Trophoblast cell (in vitro differentiated cells and primary cell): ENCODE measurements at regions not wholly inside any gene's neighbourhood (a gene's known extent, or its start where the extent isn't known, plus 50 kb on each side); places are given as distances from the start of the nearest gene placed in this dataset.

Experiments
- DNase-seq, 2 donors: peaks; one replicate each; pipeline ENCODE4 v3.0.0-alpha.2; 2016
- H2AFZ ChIP-seq: 2 replicates; pipeline ENCODE4 v1.6.1; 2013; ENCODE audit warnings: low read length, moderate library complexity, mild to moderate bottlenecking; ENCODE audit not compliant: insufficient read depth, poor library complexity
- H2AK5ac ChIP-seq: 2 replicates; pipeline ENCODE4 v1.6.1; 2013; ENCODE audit warnings: mild to moderate bottlenecking, low read length
- H2BK120ac ChIP-seq: 2 replicates; pipeline ENCODE4 v1.6.1; 2013; ENCODE audit warnings: low read length, mild to moderate bottlenecking, moderate library complexity; ENCODE audit not compliant: insufficient read depth, poor library complexity
- H2BK12ac ChIP-seq: 2 replicates; pipeline ENCODE4 v1.6.1; 2013; ENCODE audit warnings: mild to moderate bottlenecking, low read length, moderate library complexity
- H2BK5ac ChIP-seq: 2 replicates; pipeline ENCODE4 v1.6.1; 2013; ENCODE audit warnings: low read length, low read depth, moderate library complexity, mild to moderate bottlenecking; ENCODE audit not compliant: poor library complexity
- H3K14ac ChIP-seq: 2 replicates; pipeline ENCODE4 v1.6.1; 2013; ENCODE audit warnings: mild to moderate bottlenecking, low read length
- H3K18ac ChIP-seq: 2 replicates; pipeline ENCODE4 v1.6.1; 2013; ENCODE audit warnings: mild to moderate bottlenecking, low read length
- H3K23ac ChIP-seq: 2 replicates; pipeline ENCODE4 v1.6.1; 2013; ENCODE audit warnings: low read length
- H3K27ac ChIP-seq: 2 replicates; pipeline ENCODE4 v1.5.1; 2013; ENCODE audit warnings: low read depth, mild to moderate bottlenecking, inconsistent platforms, low read length, moderate library complexity
- H3K27me3 ChIP-seq: 2 replicates; pipeline ENCODE4 v1.6.1; 2013; ENCODE audit warnings: inconsistent platforms, mild to moderate bottlenecking, low read length, moderate library complexity; ENCODE audit not compliant: insufficient read depth
- H3K36me3 ChIP-seq, 2 experiments: 1 replicate in 1 of 2; 2 replicates in 1 of 2; pipeline ENCODE4 v1.6.1; 2013; ENCODE audit warnings: low read length in 2 of 2, mild to moderate bottlenecking in 2 of 2, moderate library complexity in 1 of 2; ENCODE audit not compliant: insufficient read depth in 2 of 2, control insufficient read depth in 1 of 2
- H3K4ac ChIP-seq: 2 replicates; pipeline ENCODE4 v1.6.1; 2013; ENCODE audit warnings: low read depth, mild to moderate bottlenecking, low read length, moderate library complexity
- H3K4me1 ChIP-seq, 2 experiments: 1 replicate in 1 of 2; 2 replicates in 1 of 2; pipeline ENCODE4 v1.6.1; 2013; ENCODE audit warnings: low read length in 2 of 2, mild to moderate bottlenecking in 2 of 2, moderate library complexity in 1 of 2; ENCODE audit not compliant: insufficient read depth in 2 of 2, control insufficient read depth in 1 of 2
- H3K4me2 ChIP-seq: 2 replicates; pipeline ENCODE4 v1.6.1; 2013; ENCODE audit warnings: inconsistent platforms, mild to moderate bottlenecking, low read length, moderate library complexity
- H3K4me3 ChIP-seq: 2 replicates; pipeline ENCODE4 v1.5.1; 2013; ENCODE audit warnings: mild to moderate bottlenecking, low read depth, low read length, inconsistent platforms
- H3K79me1 ChIP-seq: one replicate; pipeline ENCODE4 v1.6.1; 2013; ENCODE audit warnings: low read length
- H3K79me2 ChIP-seq: 2 replicates; pipeline ENCODE4 v1.6.1; 2013; ENCODE audit warnings: low read length, mild to moderate bottlenecking; ENCODE audit not compliant: control insufficient read depth, insufficient read depth, poor library complexity
- H3K9ac ChIP-seq: 2 replicates; pipeline ENCODE4 v1.6.1; 2013; ENCODE audit warnings: mild to moderate bottlenecking, low read length
- H3K9me3 ChIP-seq: 2 replicates; pipeline ENCODE4 v1.6.1; 2013; ENCODE audit warnings: low read depth, mild to moderate bottlenecking, control low read depth, inconsistent platforms, low read length; ENCODE audit not compliant: insufficient read depth
- H4K12ac ChIP-seq: 2 replicates; pipeline ENCODE4 v1.6.1; 2013; ENCODE audit warnings: low read depth, mild to moderate bottlenecking, low read length, moderate library complexity
- H4K8ac ChIP-seq: 2 replicates; pipeline ENCODE4 v1.6.1; 2013; ENCODE audit warnings: low read depth, mild to moderate bottlenecking, low read length, moderate library complexity
- H4K91ac ChIP-seq: one replicate; pipeline ENCODE4 v1.6.1; 2013; ENCODE audit warnings: low read depth, mild to moderate bottlenecking, low read length, moderate library complexity
- WGBS: extraction: QIAGEN DNeasy Blood & Tissue Kit; methylation state at CpG from one replicate; pipeline ENCODE4 v1.1.7; 2013; ENCODE audit warnings: missing lambda C conversion rate; ENCODE audit not compliant: insufficient read length, insufficient coverage; ENCODE audit errors: extremely low coverage; 5-methylcytosine and 5-hydroxymethylcytosine counted together

DNA sequence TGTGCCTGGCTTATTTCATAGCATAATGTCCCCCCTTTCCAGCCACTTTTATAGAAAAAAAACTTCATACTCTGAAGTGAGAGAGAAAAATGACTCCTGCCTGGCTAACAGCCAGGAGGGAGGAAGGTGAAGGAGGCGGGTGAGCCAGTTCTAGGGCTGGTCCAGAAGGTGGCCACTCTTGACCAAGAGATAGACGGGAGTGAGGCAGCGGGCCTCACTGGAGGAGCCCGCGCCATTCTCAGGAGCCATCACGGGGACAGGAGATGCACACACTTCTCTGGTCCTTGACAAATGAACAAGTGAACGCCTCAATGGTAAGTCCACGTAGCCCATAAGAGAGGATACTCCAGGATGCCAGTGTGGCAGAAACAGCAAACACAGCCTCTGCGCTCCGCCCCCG, 231.4 kb downstream of the UQCRFS1 start:
- Histone ChIP-seq H3K9me3 (no peaks in the 10 kb centered on the region), H2BK120ac (no peak overlapping the region), H2AK5ac (no peak overlapping the region), H3K79me1 (no peaks in the 10 kb centered on the region), H3K14ac (no peak overlapping the region), H3K27me3 (no peaks in the 10 kb centered on the region), H2BK12ac (no peak overlapping the region), H3K4me2 (no peak overlapping the region), H3K23ac (no peak overlapping the region), H3K18ac (no peak overlapping the region), H3K4me1 (no peaks in the 10 kb centered on the region), H3K36me3 (no peaks in the 10 kb centered on the region), H3K27ac (no peak overlapping the region), H3K4me3 (no peak overlapping the region), H3K4ac (no peak overlapping the region), H3K9ac (no peak overlapping the region), H4K91ac (no peak overlapping the region), H2BK5ac (no peak overlapping the region), H4K12ac (no peak overlapping the region), H4K8ac (no peak overlapping the region), H3K79me2 (no peaks in the 10 kb centered on the region), H2AFZ (no peak overlapping the region)
- WGBS: no CpG with 5 or more reads among the region's 11 CpGs
- no peak for DNase-seq

DNA sequence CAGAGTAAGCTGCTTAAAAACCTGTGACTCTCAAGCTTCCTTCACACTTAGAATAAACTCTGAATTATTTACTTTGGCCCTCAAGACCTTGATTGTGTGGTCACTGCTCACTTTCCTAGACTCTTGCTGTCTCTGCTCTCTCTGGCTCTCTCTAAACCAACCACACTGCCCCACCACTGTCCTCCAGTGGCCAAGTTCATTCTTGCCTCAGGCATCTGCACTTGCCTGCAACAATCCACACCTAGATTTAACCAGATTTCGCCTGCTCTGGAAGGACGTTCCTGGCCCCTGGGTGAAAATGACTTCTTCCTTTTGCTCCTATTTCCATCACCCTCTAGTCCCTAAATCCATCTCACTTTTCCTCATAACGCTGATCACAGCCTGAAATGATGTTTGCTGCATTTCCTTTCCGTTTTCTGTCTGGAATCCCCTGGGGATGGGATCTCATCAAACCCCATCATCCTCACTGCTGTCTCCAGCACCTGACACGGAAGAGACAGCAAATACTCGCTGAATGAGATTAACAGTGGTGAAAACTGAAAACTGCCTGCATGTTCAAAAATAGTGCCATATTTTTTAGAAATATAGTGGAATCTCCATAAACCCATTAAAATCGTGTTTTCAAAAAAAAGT, 232.6 kb downstream of the UQCRFS1 start:
- Histone ChIP-seq H3K27me3 (no peaks in the 10 kb centered on the region), H2BK5ac (no peak overlapping the region), H3K9me3 (no peaks in the 10 kb centered on the region), H3K36me3 (no peaks in the 10 kb centered on the region), H3K4ac (no peak overlapping the region), H4K8ac (no peak overlapping the region), H3K4me3 (no peak overlapping the region), H4K12ac (no peak overlapping the region), H3K79me2 (no peaks in the 10 kb centered on the region), H3K27ac (no peak overlapping the region), H3K23ac (no peak overlapping the region), H2BK120ac (no peak overlapping the region), H3K79me1 (no peaks in the 10 kb centered on the region), H2AFZ (no peak overlapping the region), H2BK12ac (no peak overlapping the region), H4K91ac (no peak overlapping the region), H3K18ac (no peak overlapping the region), H3K14ac (no peak overlapping the region), H3K4me2 (no peak overlapping the region), H3K4me1 (no peaks in the 10 kb centered on the region), H3K9ac (no peak overlapping the region), H2AK5ac (no peak overlapping the region)
- peak in 1 of 2 donors; percentile 44 for DNase-seq
- no CpG with 5 or more reads among the region's 7 CpGs for WGBS

DNA sequence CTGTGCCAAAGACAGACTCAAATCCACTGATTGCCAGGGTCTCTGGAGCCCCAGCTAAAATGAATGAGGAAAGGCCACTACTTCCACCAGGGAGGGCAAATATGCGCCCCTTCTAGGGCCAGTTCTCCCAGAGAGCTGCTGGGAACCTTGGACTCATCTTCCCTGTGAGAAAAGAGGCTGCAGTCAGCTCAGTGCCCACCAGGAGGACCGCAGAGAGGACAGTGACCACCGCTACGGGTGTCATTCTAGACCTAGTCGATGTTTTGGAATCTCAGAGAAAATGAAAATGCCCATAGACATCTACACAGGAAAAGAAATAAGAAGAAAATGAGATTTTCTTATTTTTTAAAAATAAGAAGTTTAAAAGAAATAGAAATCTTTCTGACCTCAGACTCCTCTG, 235.1 kb downstream of the UQCRFS1 start:
- Histone ChIP-seq H3K14ac (no peak overlapping the region), H3K4me3 (no peak overlapping the region), H4K91ac (no peak overlapping the region), H2BK120ac (no peak overlapping the region), H2BK12ac (no peak overlapping the region), H3K4me1 (no peaks in the 10 kb centered on the region), H3K79me1 (no peaks in the 10 kb centered on the region), H3K23ac (no peak overlapping the region), H3K4ac (no peak overlapping the region), H2AK5ac (no peak overlapping the region), H3K36me3 (no peaks in the 10 kb centered on the region), H3K9me3 (no peaks in the 10 kb centered on the region), H3K27me3 (no peaks in the 10 kb centered on the region), H3K27ac (no peak overlapping the region), H3K9ac (no peak overlapping the region), H4K12ac (no peak overlapping the region), H2BK5ac (no peak overlapping the region), H2AFZ (no peak overlapping the region), H3K4me2 (no peak overlapping the region), H3K79me2 (no peaks in the 10 kb centered on the region), H4K8ac (no peak overlapping the region), H3K18ac (no peak overlapping the region)
- no peak for DNase-seq
- WGBS: no CpG with 5 or more reads among the region's 5 CpGs

DNA sequence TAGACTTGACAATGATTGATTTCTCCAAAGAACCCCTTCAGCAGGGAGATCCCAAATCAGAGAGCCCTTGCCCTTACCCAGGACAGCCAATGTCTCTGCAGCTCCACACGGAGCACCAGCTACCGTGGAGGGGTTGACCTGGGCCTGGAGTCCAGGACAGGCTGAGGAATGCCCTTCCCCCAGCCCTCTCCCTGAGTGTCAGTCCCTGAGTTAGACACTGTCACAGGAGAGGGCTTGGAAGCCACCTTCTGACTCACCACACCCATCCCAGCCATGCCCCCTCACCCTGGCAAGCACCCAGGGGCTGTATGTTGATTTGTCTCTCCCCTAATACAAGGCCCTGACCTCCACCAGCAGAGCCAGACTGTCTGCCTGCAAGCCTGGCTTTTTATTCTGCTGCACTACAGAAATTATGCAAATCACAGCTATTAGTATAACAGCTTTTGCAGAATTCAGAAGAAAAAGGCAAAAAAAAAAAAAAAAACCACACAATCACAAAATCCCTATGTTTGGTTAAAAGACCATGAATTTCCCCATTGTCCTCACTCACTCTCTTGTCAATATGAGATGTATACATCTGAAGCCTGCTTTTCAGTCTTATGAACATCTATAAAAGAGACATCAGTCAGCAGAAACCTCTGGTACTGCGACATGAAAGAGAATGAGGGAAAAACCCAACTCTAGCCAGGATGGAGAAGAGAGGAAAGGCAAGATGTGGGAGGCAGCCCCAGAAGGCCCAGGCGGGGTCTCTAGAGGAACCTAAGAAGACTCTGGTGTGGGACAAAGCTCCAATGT, 240.7 kb downstream of the UQCRFS1 start:
- Histone ChIP-seq H4K12ac (no peak overlapping the region), H3K79me2 (no peaks in the 10 kb centered on the region), H3K18ac (no peak overlapping the region), H3K4me1 (no peaks in the 10 kb centered on the region), H3K4me3 (peak overlapping the region; percentile 15), H3K23ac (no peak overlapping the region), H3K36me3 (no peaks in the 10 kb centered on the region), H3K4ac (no peak overlapping the region), H3K14ac (no peak overlapping the region), H2AK5ac (no peak overlapping the region), H2BK5ac (no peak overlapping the region), H2BK12ac (no peak overlapping the region), H3K27me3 (no peaks in the 10 kb centered on the region), H3K27ac (no peak overlapping the region), H4K91ac (no peak overlapping the region), H3K4me2 (no peak overlapping the region), H2AFZ (no peak overlapping the region), H2BK120ac (no peak overlapping the region), H4K8ac (no peak overlapping the region), H3K9ac (no peak overlapping the region), H3K9me3 (no peaks in the 10 kb centered on the region), H3K79me1 (no peaks in the 10 kb centered on the region)
- DNase-seq: no peak
- WGBS: no CpG with 5 or more reads among the region's 4 CpGs
